ENCODE measurements at regions not wholly inside any gene's neighbourhood (a gene's known extent, or its start where the extent isn't known, plus 50 kb on each side); places are given as distances from the start of the nearest gene placed in this dataset.

DNA sequence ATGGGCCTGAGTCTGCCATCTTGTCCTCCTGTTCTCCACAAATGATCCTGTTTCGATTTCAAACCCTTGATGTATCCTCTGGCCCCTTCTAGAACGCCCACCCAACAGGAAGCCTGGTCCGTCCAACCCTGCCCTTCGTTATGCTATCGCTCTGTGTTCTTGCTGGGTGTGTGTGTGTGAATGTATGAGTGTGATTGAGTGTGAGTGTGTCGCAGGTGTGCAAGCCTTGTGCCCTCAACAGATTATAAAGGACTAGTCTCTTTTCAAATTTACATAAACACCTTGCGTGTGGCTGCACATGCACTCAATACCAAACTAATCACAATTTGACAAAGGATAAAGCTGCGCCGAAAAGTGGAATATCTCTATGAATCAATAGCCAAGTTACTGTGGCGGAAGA lies 149.5 kb upstream of the SALL3 start:
- Mint-ChIP-seq H3K36me3 (ENCODE audit: insufficient read depth) (no peaks in the 10 kb centered on the region), H3K27ac (no peak overlapping the region), H3K4me1 (ENCODE audit: low read depth) (peaks cover 2% of the 10 kb centered on the region), H3K9me3 (ENCODE audit: low read depth) (no peaks in the 10 kb centered on the region), H3K4me3 (ENCODE audit: low read depth) (no peak overlapping the region), H3K27me3 (peaks cover 32% of the 10 kb centered on the region)
- TF ChIP-seq, protein P1, sequence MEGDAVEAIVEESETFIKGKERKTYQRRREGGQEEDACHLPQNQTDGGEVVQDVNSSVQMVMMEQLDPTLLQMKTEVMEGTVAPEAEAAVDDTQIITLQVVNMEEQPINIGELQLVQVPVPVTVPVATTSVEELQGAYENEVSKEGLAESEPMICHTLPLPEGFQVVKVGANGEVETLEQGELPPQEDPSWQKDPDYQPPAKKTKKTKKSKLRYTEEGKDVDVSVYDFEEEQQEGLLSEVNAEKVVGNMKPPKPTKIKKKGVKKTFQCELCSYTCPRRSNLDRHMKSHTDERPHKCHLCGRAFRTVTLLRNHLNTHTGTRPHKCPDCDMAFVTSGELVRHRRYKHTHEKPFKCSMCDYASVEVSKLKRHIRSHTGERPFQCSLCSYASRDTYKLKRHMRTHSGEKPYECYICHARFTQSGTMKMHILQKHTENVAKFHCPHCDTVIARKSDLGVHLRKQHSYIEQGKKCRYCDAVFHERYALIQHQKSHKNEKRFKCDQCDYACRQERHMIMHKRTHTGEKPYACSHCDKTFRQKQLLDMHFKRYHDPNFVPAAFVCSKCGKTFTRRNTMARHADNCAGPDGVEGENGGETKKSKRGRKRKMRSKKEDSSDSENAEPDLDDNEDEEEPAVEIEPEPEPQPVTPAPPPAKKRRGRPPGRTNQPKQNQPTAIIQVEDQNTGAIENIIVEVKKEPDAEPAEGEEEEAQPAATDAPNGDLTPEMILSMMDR (IDR thresholded peaks at IDR 0.05; ENCODE audit: unreplicated experiment), result no peak
- no peak for DNase-seq (ENCODE audit: low spot score, unreplicated experiment)

DNA sequence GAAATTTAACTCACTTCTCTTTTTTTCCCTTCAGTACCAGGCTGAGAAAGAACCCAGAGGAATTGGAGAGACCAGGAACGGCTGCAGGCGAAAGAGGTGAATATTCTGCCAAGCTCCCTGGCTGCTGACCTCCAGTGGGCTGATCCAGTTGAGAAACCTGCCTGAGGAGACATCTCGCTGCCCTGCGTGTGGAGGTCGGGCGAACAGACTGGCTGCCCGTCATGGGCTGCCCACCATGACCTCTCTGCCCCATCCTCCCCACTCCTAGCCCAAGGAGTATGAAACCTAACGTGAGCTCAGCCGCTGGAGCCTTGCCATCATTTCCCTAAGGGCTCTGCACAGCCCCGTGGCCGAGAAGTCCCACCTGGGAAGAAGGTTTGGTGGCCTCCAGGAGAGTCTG lies 148.8 kb upstream of the SALL3 start:
- Mint-ChIP-seq H3K9me3 (ENCODE audit: low read depth) (no peaks in the 10 kb centered on the region), H3K4me3 (ENCODE audit: low read depth) (no peak overlapping the region), H3K27ac (no peak overlapping the region), H3K36me3 (ENCODE audit: insufficient read depth) (no peaks in the 10 kb centered on the region), H3K27me3 (peaks cover 28% of the 10 kb centered on the region), H3K4me1 (ENCODE audit: low read depth) (no peaks in the 10 kb centered on the region)
- no peak for DNase-seq (ENCODE audit: low spot score, unreplicated experiment)
- TF ChIP-seq, protein P1 (IDR thresholded peaks at IDR 0.05; ENCODE audit: unreplicated experiment), result no peak

DNA sequence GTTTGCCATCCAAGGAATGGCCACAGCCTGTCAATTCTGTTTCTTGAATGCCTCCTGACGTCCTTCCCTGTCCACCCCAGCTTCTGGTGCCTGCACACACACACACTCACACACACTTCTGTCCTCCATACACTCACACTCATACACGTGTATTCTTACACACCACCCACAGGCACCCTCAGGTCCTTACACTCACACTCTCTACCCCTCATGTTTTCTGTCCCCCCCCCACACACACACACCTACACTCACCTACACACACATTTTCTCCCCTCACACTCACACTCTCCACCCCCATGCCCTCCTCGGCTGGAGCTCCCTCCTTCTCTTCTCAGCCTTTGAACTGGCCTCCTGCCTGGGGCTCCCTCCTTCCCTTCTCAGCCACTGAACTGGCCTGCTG lies 148.0 kb upstream of the SALL3 start:
- no peak for DNase-seq (ENCODE audit: low spot score, unreplicated experiment)
- no peaks in the 10 kb centered on the region for H3K4me1 Mint-ChIP-seq (ENCODE audit: low read depth)
- no peaks in the 10 kb centered on the region for H3K9me3 Mint-ChIP-seq (ENCODE audit: low read depth)
- TF ChIP-seq, protein P1 (IDR thresholded peaks at IDR 0.05; ENCODE audit: unreplicated experiment), result no peak
- H3K27ac Mint-ChIP-seq, result no peak overlapping the region
- no peaks in the 10 kb centered on the region for H3K36me3 Mint-ChIP-seq (ENCODE audit: insufficient read depth)
- peaks cover 29% of the 10 kb centered on the region for H3K27me3 Mint-ChIP-seq
- no peak overlapping the region for H3K4me3 Mint-ChIP-seq (ENCODE audit: low read depth)

DNA sequence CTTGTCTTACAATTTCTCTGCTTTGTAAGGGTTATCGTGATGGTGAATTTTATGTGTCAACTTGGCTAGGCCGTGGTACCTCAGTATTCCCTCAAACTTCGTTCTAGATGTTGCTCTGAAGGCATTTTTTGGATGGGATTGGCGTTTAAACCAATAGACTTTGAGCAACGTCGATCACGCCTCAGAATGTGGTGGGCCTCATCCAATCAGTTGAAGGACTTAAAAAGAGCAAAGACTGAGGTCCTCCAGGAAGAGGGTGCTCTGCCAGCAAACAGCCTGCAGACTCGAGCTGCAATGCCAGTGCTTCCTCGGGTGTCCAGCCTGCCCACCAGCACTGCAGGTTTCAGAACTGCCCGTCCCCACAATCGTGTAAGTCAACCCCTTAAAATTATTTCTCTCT lies 145.8 kb upstream of the SALL3 start:
- no peak overlapping the region for H3K27ac Mint-ChIP-seq
- H3K4me3 Mint-ChIP-seq (ENCODE audit: low read depth), result no peak overlapping the region
- no peak for DNase-seq (ENCODE audit: low spot score, unreplicated experiment)
- H3K4me1 Mint-ChIP-seq (ENCODE audit: low read depth), result no peaks in the 10 kb centered on the region
- no peaks in the 10 kb centered on the region for H3K9me3 Mint-ChIP-seq (ENCODE audit: low read depth)
- H3K27me3 Mint-ChIP-seq, result peaks cover 24% of the 10 kb centered on the region
- TF ChIP-seq, protein P1 (IDR thresholded peaks at IDR 0.05; ENCODE audit: unreplicated experiment), result no peak
- H3K36me3 Mint-ChIP-seq (ENCODE audit: insufficient read depth), result no peaks in the 10 kb centered on the region

DNA sequence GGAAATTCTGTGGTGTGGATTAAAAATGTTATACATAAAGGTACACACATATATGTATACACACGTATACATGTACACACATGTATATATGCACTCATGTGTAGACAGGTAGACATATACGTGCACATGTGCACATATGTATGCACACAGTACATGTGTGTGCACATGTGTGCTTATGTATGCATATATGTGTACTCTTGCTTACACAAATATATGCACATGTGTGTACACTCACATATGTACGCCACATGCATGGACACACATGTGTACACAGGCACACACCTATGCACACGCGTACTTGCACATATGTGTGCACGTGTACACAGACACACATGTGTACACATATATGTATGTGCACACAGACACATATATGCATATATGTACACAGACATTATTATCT lies 142.8 kb upstream of the SALL3 start:
- TF ChIP-seq, protein P1 (IDR thresholded peaks at IDR 0.05; ENCODE audit: unreplicated experiment), result no peak
- no peak for DNase-seq (ENCODE audit: low spot score, unreplicated experiment)
- no peak overlapping the region for H3K4me3 Mint-ChIP-seq (ENCODE audit: low read depth)

More for the DNA sequence above, 142.8 kb upstream of the SALL3 start:
- Mint-ChIP-seq H3K27ac (no peak overlapping the region), H3K9me3 (ENCODE audit: low read depth) (no peaks in the 10 kb centered on the region), H3K36me3 (ENCODE audit: insufficient read depth) (no peaks in the 10 kb centered on the region), H3K4me1 (ENCODE audit: low read depth) (no peaks in the 10 kb centered on the region), H3K27me3 (peaks cover 12% of the 10 kb centered on the region)
